Stimulated activated CD4-positive, alpha-beta T cell treated with anti-CD3 and anti-CD28 coated beads, TNF-alpha, amount 100 ng/mL, for 4 hours (primary cell): ENCODE measurements at regions not wholly inside any gene's neighbourhood (a gene's known extent, or its start where the extent isn't known, plus 50 kb on each side); places are given as distances from the start of the nearest gene placed in this dataset.
A peak's percentile ranks its signal among the peaks of the same experiment; 100 is the strongest.

Experiments
- DNase-seq, 3 experiments: peaks; one replicate each; pipeline ENCODE4 v3.0.0-alpha.2; 2020; ENCODE audit warnings: low read depth in 3 of 3

GRCh38 chrX:39214387-39215126 is 413.3 kb downstream of the MID1IP1 start:
- no peak for DNase-seq

GRCh38 chrX:39220952-39221351 is 419.7 kb downstream of the MID1IP1 start:
- DNase-seq = no peak

GRCh38 chrX:39222346-39223113 is 421.3 kb downstream of the MID1IP1 start:
- no peak for DNase-seq

DNA sequence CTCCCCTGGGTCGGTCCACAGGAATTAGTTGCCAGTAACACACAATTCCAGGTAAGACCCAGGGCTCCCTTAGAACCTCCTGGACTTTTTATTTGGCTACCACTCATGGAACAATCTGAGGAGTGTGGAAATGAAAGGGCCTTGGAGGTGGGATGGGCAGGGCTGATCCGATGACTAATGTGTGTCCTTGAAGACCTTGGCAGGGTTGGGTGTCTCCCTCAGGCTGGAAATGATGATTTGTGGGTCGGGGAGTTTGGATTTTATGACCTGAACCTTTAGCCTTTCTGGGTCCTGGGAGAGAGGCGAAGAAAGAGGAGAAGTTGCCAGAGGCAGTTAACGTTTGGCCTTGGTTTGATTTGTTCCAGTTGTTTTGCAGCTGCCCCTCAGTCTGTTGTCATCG is 425.0 kb downstream of the MID1IP1 start:
- no peak for DNase-seq

GRCh38 chrX:39227371-39227770 is 426.1 kb downstream of the MID1IP1 start:
- DNase-seq = no peak

DNA sequence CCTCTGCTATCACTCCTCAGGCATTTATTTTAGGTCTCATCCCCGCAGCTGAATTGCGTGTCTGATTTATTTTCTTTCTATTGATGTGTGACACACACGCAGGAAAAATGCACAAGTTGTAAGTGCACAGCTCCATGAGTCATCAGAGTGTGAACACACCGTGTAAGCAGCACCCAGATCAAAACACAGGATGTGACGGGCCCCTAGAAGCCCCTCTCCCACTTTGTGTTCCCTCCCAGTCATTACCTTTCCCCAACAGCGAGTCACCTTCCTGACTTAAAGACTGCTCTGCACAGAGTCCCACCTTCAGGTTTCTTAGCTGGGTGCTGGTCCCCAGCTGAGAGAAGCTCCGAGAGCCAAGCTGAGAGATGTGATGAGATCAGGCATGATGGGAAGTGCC is 436.7 kb downstream of the MID1IP1 start:
- DNase-seq = peak in 1 of 3 experiments; percentile 0

GRCh38 chrX:39242187-39242586 is 440.9 kb downstream of the MID1IP1 start:
- no peak for DNase-seq

- DNase-seq = no peak
Observed at GRCh38 chrX:39244147-39244546, 442.9 kb downstream of the MID1IP1 start.

- no peak for DNase-seq
Observed at GRCh38 chrX:39245024-39245423, 443.8 kb downstream of the MID1IP1 start.

DNA sequence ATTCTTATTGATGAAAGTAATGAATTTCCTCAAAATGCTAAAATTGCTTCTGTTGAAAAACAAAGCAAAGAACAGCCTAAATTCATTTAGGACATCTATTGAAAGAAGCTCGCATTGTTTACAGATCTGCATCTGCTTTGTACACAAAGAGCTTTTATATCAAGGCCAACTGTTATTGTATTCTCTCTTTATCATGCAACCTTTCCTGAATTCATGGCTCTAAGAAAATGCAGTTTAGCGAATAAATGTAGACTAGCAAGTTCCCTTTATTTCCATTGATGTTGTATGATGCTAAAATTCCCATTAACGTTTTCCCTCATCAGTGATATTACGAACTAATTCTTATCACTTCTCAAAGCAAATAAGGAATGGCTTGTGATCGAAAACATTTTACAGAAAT is 446.3 kb downstream of the MID1IP1 start:
- no peak for DNase-seq

DNA sequence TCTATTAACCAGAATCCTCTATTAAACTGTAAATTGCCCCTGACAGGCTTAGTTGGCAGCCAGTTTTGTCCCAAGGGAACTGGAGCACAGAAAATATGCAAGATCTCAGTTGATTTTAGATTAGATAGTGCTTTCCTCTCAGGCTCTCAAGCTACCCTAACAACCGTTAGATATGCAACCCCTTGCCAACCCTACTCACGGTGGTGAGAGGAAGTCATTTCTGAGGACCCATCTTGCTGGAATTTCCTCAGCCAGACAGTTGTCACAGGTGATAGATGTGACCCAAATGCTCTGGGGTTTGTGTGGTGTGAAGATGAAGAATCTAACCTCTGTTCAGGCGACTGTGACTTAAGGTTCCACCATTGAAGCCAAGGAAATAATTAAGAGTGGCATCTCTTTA is 447.1 kb downstream of the MID1IP1 start:
- no peak for DNase-seq

- DNase-seq = no peak
Observed at GRCh38 chrX:39249999-39250398, 448.7 kb downstream of the MID1IP1 start.

DNA sequence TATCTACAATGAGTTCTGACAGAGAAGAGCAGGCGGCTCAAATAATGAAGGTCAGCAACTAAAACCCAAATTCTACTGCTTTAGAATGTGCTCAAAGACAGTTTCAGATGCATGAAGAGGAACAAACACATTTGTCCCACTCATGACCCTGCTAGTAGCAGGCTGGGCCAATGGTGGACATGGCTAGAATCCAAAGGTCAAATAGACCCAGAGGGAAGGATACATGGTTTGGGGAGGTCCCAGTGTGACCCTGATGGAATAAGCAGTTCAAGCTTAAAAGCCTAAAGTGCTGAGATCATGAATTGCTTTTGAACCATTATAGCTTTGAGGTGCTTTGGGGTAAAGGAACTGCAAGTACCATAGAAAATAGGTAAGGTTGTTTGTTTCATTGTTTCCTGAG is 450.7 kb downstream of the MID1IP1 start:
- DNase-seq = no peak

GRCh38 chrX:39253551-39253950 is 452.3 kb downstream of the MID1IP1 start:
- no peak for DNase-seq

DNA sequence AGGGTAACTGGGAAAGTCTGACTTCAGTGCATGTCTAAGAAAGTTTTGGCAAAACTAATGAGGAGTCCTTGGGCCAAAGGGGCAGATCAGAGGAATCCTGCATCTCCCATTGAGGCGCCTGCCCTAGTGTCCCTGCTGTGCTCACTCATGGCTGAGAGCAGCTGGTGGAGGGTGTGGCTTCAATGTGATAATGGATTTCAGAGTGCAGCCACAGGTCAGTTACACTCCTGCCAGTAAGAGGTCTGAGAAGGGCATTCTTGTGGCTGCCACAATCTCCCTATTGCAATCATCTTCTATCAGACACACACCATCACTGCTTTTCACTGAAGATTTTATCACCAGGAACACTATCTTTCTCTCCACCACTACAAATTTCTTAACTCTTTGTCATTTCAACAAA is 457.1 kb downstream of the MID1IP1 start:
- DNase-seq = no peak

GRCh38 chrX:39260965-39261364 is 459.7 kb downstream of the MID1IP1 start:
- DNase-seq = no peak

- no peak for DNase-seq
Observed at GRCh38 chrX:39261446-39262147, 460.3 kb downstream of the MID1IP1 start.

DNA sequence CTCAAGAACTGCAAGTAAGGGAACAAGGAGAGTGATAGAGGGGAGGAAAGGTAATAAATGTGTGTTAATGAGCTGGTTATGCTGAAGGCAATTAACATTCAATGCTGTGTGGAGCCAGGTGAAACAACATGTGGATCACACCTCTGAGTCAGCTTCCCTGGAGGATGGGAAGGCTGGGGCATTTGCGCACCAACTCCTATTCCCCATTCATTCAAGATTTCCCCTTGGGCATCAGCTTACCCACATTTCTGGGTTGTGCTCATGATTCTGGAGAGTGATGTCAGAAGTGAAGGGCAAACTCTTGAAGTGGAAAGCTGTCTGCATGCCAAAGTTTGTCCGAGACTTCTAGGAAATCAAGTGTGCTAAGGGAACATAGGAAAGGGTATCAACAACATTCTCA is 461.4 kb downstream of the MID1IP1 start:
- no peak for DNase-seq

- DNase-seq = no peak
Observed at GRCh38 chrX:39264023-39264422, 462.8 kb downstream of the MID1IP1 start.

GRCh38 chrX:39267176-39267575 is 465.9 kb downstream of the MID1IP1 start:
- DNase-seq = no peak

- no peak for DNase-seq
Observed at GRCh38 chrX:39268207-39268606, 466.9 kb downstream of the MID1IP1 start.

- no peak for DNase-seq
Observed at GRCh38 chrX:39275500-39276068, 474.3 kb downstream of the MID1IP1 start.
